OCI-LY1 (cell line): ENCODE measurements at regions not wholly inside any gene's neighbourhood (a gene's known extent, or its start where the extent isn't known, plus 50 kb on each side); places are given as distances from the start of the nearest gene placed in this dataset.

Source experiments
- H2AFZ ChIP-seq: fragments of 200-600 bp; sonication (generic), shearing (Covaris generic); 2 replicates; pipeline ENCODE4 v1.6.0; 2014; ENCODE audit warnings: antibody characterized with exemption, mild to moderate bottlenecking, low read length
- H3F3A ChIP-seq: fragments of 200-600 bp; sonication (generic), shearing (Covaris generic); 2 replicates; pipeline ENCODE4 v1.6.0; 2014; ENCODE audit warnings: mild to moderate bottlenecking, antibody characterized with exemption, low read length, moderate library complexity; ENCODE audit not compliant: insufficient read depth
- H3K27ac ChIP-seq: fragments of 200-600 bp; sonication (generic); 2 replicates; pipeline ENCODE4 v1.5.1; 2014; ENCODE audit warnings: low read length, mixed run types, mild to moderate bottlenecking, low read depth; ENCODE audit not compliant: poor library complexity, severe bottlenecking
- H3K27me3 ChIP-seq: fragments of 200-600 bp; sonication (generic); 2 replicates; pipeline ENCODE4 v1.6.0; 2014; ENCODE audit warnings: antibody characterized with exemption, mild to moderate bottlenecking, low read length, moderate library complexity; ENCODE audit not compliant: insufficient read depth
- H3K36me3 ChIP-seq: fragments of 200-600 bp; sonication (generic); 2 replicates; pipeline ENCODE4 v1.6.1; 2014; ENCODE audit warnings: mild to moderate bottlenecking, antibody characterized with exemption, low read length, moderate library complexity, mixed read lengths; ENCODE audit not compliant: insufficient read depth
- H3K4me1 ChIP-seq: fragments of 200-600 bp; sonication (generic); 2 replicates; pipeline ENCODE4 v1.5.1; 2014; ENCODE audit warnings: mild to moderate bottlenecking, low read length, moderate library complexity; ENCODE audit not compliant: insufficient read depth, severe bottlenecking
- H3K4me2 ChIP-seq: fragments of 200-600 bp; sonication (generic), shearing (Covaris generic); 2 replicates; pipeline ENCODE4 v1.6.1; 2014; ENCODE audit warnings: low read length
- H3K4me3 ChIP-seq: fragments of 200-600 bp; sonication (generic); 2 replicates; pipeline ENCODE4 v1.5.1; 2014; ENCODE audit warnings: low read length, low read depth, mild to moderate bottlenecking, mixed read lengths; ENCODE audit not compliant: poor library complexity, severe bottlenecking
- H3K79me2 ChIP-seq: fragments of 200-600 bp; shearing (Covaris generic); 2 replicates; pipeline ENCODE4 v1.6.1; 2016; ENCODE audit warnings: mixed run types, low read length, mixed read lengths; ENCODE audit not compliant: insufficient read depth
- H3K9ac ChIP-seq: fragments of 200-600 bp; sonication (generic), shearing (Covaris generic); 2 replicates; pipeline ENCODE4 v1.6.1; 2014; ENCODE audit warnings: mild to moderate bottlenecking, low read length, mixed read lengths
- H3K9me2 ChIP-seq: fragments of 200-600 bp; sonication (generic), shearing (Covaris generic); 2 replicates; pipeline ENCODE4 v1.6.1; 2014; ENCODE audit warnings: low read depth, mild to moderate bottlenecking, low read length, mixed read lengths
- H3K9me3 ChIP-seq: fragments of 200-600 bp; shearing (Covaris generic); 2 replicates; pipeline ENCODE4 v1.6.1; 2014; ENCODE audit warnings: low read length, mixed read lengths
- H4K20me1 ChIP-seq: fragments of 200-600 bp; sonication (generic), shearing (Covaris generic); 2 replicates; pipeline ENCODE4 v1.6.0; 2016; ENCODE audit warnings: mild to moderate bottlenecking, low read length; ENCODE audit not compliant: insufficient read depth
- EZH2 ChIP-seq: fragments of 200-600 bp; sonication (generic), shearing (Covaris generic); IDR thresholded peaks from 2 replicates; pipeline ENCODE4 v1.8.0; 2017; ENCODE audit warnings: borderline replicate concordance, mixed run types, mild to moderate bottlenecking, antibody characterized with exemption, low read length, moderate library complexity, mixed read lengths
- TF ChIP-seq, protein P1 (sequence below): fragments of 200-600 bp; sonication (generic), shearing (Covaris generic); IDR thresholded peaks from 2 replicates; pipeline ENCODE4 v1.5.1; 2017; ENCODE audit warnings: mild to moderate bottlenecking, antibody characterized with exemption, low read length, moderate library complexity, mixed read lengths

GRCh38 chr3:481111-481510 is 284.5 kb downstream of the CHL1 start:
- Histone ChIP-seq H3K27me3 (no peaks in the 10 kb centered on the region), H3K27ac (peak overlapping the region; percentile 59), H3K4me2 (no peak overlapping the region), H3K79me2 (no peaks in the 10 kb centered on the region), H3K9me2 (no peaks in the 10 kb centered on the region), H3K4me1 (peaks cover 45% of the 10 kb centered on the region), H4K20me1 (no peaks in the 10 kb centered on the region), H3K9ac (0 out of 2 replicates have a peak overlapping the region, but pooled peaks have one; percentile 6), H3F3A (no peaks in the 10 kb centered on the region), H3K36me3 (no peaks in the 10 kb centered on the region), H2AFZ (0 out of 2 replicates have a peak overlapping the region, but pooled peaks have one; percentile 12), H3K4me3 (no peak overlapping the region), H3K9me3 (no peaks in the 10 kb centered on the region)
- TF ChIP-seq, protein P1, sequence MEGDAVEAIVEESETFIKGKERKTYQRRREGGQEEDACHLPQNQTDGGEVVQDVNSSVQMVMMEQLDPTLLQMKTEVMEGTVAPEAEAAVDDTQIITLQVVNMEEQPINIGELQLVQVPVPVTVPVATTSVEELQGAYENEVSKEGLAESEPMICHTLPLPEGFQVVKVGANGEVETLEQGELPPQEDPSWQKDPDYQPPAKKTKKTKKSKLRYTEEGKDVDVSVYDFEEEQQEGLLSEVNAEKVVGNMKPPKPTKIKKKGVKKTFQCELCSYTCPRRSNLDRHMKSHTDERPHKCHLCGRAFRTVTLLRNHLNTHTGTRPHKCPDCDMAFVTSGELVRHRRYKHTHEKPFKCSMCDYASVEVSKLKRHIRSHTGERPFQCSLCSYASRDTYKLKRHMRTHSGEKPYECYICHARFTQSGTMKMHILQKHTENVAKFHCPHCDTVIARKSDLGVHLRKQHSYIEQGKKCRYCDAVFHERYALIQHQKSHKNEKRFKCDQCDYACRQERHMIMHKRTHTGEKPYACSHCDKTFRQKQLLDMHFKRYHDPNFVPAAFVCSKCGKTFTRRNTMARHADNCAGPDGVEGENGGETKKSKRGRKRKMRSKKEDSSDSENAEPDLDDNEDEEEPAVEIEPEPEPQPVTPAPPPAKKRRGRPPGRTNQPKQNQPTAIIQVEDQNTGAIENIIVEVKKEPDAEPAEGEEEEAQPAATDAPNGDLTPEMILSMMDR, result no peak
- TF ChIP-seq EZH2, result no peak

GRCh38 chr3:481680-482079 is 285.1 kb downstream of the CHL1 start:
- Histone ChIP-seq H3K4me2 (no peak overlapping the region), H3K79me2 (no peaks in the 10 kb centered on the region), H2AFZ (no peak overlapping the region), H4K20me1 (no peaks in the 10 kb centered on the region), H3K4me3 (no peak overlapping the region), H3F3A (no peaks in the 10 kb centered on the region), H3K36me3 (no peaks in the 10 kb centered on the region), H3K27ac (peak overlapping the region; percentile 82), H3K9ac (0 out of 2 replicates have a peak overlapping the region, but pooled peaks have one; percentile 6), H3K9me2 (no peaks in the 10 kb centered on the region), H3K27me3 (no peaks in the 10 kb centered on the region), H3K4me1 (peaks cover 45% of the 10 kb centered on the region), H3K9me3 (no peaks in the 10 kb centered on the region)
- TF ChIP-seq, protein P1, result peak; percentile 81
- no peak for TF ChIP-seq EZH2

DNA sequence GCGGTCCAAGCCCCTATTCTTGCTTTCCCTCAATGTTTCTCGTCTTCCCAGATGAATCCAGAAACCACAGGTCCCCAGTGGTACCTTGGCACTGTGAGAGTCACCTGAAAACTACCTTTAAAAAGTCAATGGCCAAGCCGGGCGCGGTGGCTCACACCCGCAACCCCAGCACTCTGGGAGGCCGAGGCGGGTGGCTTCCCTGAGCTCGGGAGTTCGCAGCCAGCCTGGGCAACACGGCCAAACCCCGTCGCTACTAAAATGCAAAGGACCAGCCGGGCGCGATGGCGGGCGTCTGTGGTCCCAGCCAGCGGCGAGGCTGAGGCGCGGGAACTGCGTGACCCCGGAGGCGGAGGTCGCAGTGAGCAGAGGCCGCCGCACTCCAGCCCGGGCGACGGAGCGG is 285.9 kb downstream of the CHL1 start:
- Histone ChIP-seq H3K4me1 (peaks cover 49% of the 10 kb centered on the region), H3K9me3 (no peaks in the 10 kb centered on the region), H3K9ac (no peak overlapping the region), H3K79me2 (no peaks in the 10 kb centered on the region), H3K9me2 (no peaks in the 10 kb centered on the region), H3K4me2 (no peak overlapping the region), H3F3A (no peaks in the 10 kb centered on the region), H3K27me3 (no peaks in the 10 kb centered on the region), H3K36me3 (no peaks in the 10 kb centered on the region), H4K20me1 (no peaks in the 10 kb centered on the region), H2AFZ (no peak overlapping the region), H3K4me3 (no peak overlapping the region), H3K27ac (peak overlapping the region; percentile 82)
- no peak for TF ChIP-seq EZH2
- TF ChIP-seq, protein P1, result no peak
